Activated naive CD4-positive, alpha-beta T cell treated with anti-CD3 and anti-CD28 coated beads for 36 hours (primary cell): ENCODE measurements at regions not wholly inside any gene's neighbourhood (a gene's known extent, or its start where the extent isn't known, plus 50 kb on each side); places are given as distances from the start of the nearest gene placed in this dataset.

Experiments
- CTCF ChIA-PET: fragments of 350-600 bp; sonication (Branson Sonifier 250); formaldehyde crosslinking; loops from one replicate; lab custom pipeline; 2021; ENCODE audit warnings: antibody characterized with exemption; lab: Charles Lee
- DNase-seq: peaks from one replicate; pipeline ENCODE4 v3.0.0-alpha.2; 2020
- H3K27ac Mint-ChIP-seq: one replicate; pipeline ENCODE4 v1.8.0; 2021; ENCODE audit warnings: mild to moderate bottlenecking, mixed read lengths
- H3K27me3 Mint-ChIP-seq: one replicate; pipeline ENCODE4 v1.8.0; 2021; ENCODE audit warnings: low read depth, mixed read lengths
- H3K36me3 Mint-ChIP-seq: one replicate; pipeline ENCODE4 v1.8.0; 2021; ENCODE audit warnings: low read depth, mixed read lengths
- H3K4me1 Mint-ChIP-seq: one replicate; pipeline ENCODE4 v1.8.0; 2021; ENCODE audit warnings: low read depth, mixed read lengths
- H3K4me3 Mint-ChIP-seq: one replicate; pipeline ENCODE4 v1.8.0; 2021; ENCODE audit warnings: mild to moderate bottlenecking, moderate library complexity, mixed read lengths
- H3K9me3 Mint-ChIP-seq: one replicate; pipeline ENCODE4 v1.8.0; 2021; ENCODE audit warnings: mixed read lengths
- intact Hi-C: fragments of 100-400 bp; cut with micrococcal nuclease; formaldehyde crosslinking; loops from one replicate; pipeline ENCODE4 v1.15.1; 2023

DNA sequence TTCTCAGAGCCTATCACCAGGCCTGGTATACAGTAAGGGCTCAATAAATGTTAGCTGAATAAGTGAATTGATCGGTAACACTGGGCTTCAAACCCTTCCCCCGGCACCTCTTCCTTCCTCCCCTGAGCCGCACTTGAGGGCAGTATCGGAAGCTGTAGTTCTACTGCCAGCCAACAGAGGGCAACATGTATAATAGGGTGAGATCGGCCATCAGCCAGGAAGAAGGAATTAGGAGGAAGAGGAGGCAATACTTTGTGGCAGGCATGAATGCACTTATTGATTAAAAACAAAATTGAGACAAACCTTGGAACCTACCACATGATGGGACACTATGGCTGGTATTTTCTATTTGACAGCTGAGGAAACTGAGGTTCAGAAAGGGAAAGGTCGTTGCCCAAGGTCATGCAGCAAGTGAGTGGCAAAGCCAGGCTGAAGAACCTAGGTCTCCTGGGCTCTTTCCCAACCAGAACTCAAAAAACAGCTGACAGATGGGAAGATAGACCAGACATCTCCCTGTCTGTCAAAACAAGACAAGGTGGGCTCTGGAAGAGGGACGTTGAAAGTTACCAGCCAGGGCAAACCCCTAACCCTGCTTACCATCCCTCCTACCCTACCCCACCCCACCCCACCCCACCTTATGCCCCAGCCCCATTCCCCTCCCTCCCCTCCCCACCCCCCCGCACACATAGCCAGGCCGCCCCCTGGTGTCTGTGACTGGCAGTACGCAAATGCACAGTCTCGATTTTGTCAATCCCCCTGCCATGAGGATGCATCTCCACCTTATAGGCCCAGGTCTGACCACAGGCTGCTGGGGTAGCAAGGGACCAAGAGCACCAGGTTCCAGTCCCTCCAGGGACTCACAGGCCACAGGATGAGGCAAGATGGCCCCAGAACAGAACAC lies 107.3 kb upstream of the RUNX3 start:
- no peak overlapping the region for H3K27ac Mint-ChIP-seq
- CTCF ChIA-PET = interaction anchor here (0.7 to 8.1 kb wide), 35 partner anchors 8 to 269 kb away, joined by 3 to 144 read pairs (median 7); partner anchors contain the start of gene RUNX3
- H3K4me1 Mint-ChIP-seq = peaks cover 28% of the 10 kb centered on the region
- no peaks in the 10 kb centered on the region for H3K9me3 Mint-ChIP-seq
- no peaks in the 10 kb centered on the region for H3K36me3 Mint-ChIP-seq
- intact Hi-C loops = loop anchor here (1.0 to 10.0 kb wide), 6 partner anchors 64 to 553 kb away; partner anchors contain the start of genes CLIC4 and RUNX3
- H3K4me3 Mint-ChIP-seq = no peak overlapping the region
- H3K27me3 Mint-ChIP-seq = no peaks in the 10 kb centered on the region
- DNase-seq = peak; percentile 82

GRCh38 chr1:25036117-25036546 lies 106.1 kb upstream of the RUNX3 start:
- DNase-seq = peak; percentile 2
- intact Hi-C loops = loop anchor here (10.0 kb wide), 2 partner anchors 291 to 551 kb away; partner anchors contain the start of gene CLIC4
- Mint-ChIP-seq H3K4me1 (peaks cover 41% of the 10 kb centered on the region), H3K27ac (no peak overlapping the region), H3K4me3 (no peak overlapping the region), H3K9me3 (no peaks in the 10 kb centered on the region), H3K27me3 (no peaks in the 10 kb centered on the region), H3K36me3 (no peaks in the 10 kb centered on the region)
- CTCF ChIA-PET = interaction anchor here (0.6 to 8.1 kb wide), 27 partner anchors 10 to 335 kb away, joined by 3 to 144 read pairs (median 10); partner anchors contain the start of gene RUNX3

DNA sequence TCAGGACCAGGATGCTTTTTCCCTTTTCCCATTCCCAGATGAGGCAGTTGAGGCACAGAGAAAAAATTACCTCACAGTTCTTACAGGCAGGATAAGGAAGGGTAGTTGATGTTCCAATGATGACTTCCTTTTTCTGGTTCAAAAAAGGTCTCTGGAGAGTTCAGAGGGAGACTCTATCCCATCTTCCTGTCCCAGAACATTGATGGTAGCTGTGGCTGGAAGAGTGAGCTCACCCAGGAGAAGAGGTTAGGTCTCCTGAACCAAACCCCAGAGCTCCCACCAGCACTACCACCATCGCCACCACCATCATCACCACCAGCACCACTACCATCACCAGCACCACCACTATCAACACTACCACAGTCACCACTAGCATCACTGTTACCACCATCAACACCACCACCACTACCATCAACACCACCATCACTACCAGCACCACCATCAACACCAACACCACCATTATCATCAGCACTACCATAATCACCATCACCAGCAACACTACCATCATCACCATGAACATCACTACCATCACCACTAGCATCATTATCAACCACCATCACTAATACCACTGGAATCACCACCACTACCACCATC lies 105.5 kb upstream of the RUNX3 start:
- H3K27ac Mint-ChIP-seq = peak overlapping the region; percentile 39
- CTCF ChIA-PET = interaction anchor here (0.7 to 8.1 kb wide), 12 partner anchors 10 to 188 kb away, joined by 3 to 144 read pairs (median 18); partner anchors contain the start of gene RUNX3
- H3K4me3 Mint-ChIP-seq = no peak overlapping the region
- no peak for DNase-seq
- no peaks in the 10 kb centered on the region for H3K27me3 Mint-ChIP-seq
- no peaks in the 10 kb centered on the region for H3K9me3 Mint-ChIP-seq
- intact Hi-C loops = loop anchor here (10.0 kb wide), 2 partner anchors 291 to 551 kb away; partner anchors contain the start of gene CLIC4
- peaks cover 2% of the 10 kb centered on the region for H3K36me3 Mint-ChIP-seq
- peaks cover 46% of the 10 kb centered on the region for H3K4me1 Mint-ChIP-seq

DNA sequence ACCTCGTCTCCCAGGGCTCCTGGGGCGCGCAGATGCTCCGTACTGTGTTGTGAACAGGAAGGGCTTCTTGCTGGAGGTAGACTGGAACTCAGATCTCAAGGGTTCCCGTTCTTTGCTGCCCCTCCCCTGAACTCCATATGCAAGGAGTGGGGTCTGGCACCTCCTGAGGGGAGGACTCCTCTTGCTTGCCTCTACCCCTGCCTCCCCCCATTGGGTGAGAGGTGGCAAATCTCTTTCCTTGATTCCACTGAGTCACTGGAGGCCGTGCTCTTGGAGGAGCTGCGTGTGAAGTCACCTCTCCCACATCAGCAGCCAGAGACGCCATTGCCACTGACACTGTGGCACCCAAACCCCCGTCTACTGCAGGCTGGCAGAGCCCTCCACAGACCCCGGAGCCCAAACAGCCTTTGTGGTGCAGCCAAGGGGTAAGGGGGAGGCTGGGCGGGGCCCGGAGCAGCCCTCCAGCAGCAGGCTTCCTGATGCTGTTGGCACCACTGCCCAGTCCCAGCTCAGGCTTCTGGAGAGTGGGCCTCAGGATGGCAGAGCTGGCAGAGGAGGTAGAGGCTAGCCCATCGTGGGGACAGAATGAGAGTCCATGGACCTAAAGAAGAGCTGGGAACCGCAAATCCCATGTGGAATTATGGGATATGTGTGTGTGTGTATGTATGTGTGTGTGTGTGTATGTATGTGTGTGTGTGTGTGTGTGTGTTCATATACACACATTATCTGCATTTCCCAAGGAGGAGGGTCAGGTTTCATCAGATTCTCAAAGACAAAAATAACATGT lies 104.9 kb upstream of the RUNX3 start:
- H3K27me3 Mint-ChIP-seq = no peaks in the 10 kb centered on the region
- CTCF ChIA-PET = interaction anchor here (0.6 to 8.1 kb wide), 8 partner anchors 27 to 103 kb away, joined by 3 to 144 read pairs (median 9); partner anchors contain the start of gene RUNX3
- peak overlapping the region; percentile 3 for H3K4me3 Mint-ChIP-seq
- intact Hi-C loops = loop anchor here (5.0 to 10.0 kb wide), 5 partner anchors 290 to 550 kb away; partner anchors contain the start of genes CLIC4 and TMEM50A
- no peak for DNase-seq
- H3K9me3 Mint-ChIP-seq = no peaks in the 10 kb centered on the region
- peaks cover 52% of the 10 kb centered on the region for H3K4me1 Mint-ChIP-seq
- peak overlapping the region; percentile 39 for H3K27ac Mint-ChIP-seq
- peaks cover 2% of the 10 kb centered on the region for H3K36me3 Mint-ChIP-seq

DNA sequence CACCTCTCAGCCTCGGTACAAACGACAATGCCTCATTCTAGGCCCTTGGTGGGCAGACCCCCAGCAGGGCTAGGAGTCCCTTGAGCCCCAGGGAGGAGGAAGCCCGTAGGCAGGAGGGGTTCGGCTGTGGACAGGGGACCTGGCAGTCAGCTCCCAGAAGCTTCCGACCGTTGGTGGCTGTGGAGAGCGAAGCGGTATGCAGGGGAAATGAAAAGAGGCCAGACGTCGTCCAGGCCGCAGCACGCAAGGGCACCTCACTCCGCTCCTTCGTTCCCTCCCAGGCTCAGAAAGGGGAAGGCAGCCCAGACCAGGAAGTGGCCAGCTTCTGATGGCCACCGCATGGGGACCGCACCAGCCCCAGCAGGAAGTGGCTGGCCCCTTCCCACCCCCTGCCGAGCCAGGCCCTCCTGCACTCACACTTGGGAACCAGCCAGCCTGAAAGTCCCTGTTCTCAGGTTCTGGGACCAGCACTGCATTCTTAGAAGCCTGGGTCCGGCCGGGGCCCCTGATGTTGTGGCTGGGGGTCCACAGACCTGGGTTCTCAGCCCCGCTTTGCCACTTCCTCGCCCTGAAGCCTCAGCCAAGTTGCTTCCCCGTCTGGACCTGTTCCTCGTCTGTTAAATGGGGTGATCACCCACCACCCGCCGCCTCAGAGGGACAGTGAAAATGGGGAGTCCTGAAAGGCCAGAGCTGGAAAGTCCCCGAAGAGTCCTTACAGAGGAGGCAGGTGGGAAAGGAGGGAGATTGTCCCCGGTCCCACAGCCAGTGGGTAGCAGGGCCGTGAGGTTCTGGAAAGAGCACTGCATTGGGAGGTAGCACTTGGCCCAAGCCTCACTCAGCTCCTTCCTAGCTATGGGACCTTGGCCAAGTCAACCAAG lies 104.0 kb upstream of the RUNX3 start:
- Mint-ChIP-seq H3K27ac (no peak overlapping the region), H3K27me3 (no peaks in the 10 kb centered on the region), H3K4me1 (peaks cover 61% of the 10 kb centered on the region), H3K9me3 (no peaks in the 10 kb centered on the region), H3K36me3 (peaks cover 2% of the 10 kb centered on the region), H3K4me3 (no peak overlapping the region)
- CTCF ChIA-PET = interaction anchor here (0.6 to 8.1 kb wide), 8 partner anchors 26 to 184 kb away, joined by 3 to 144 read pairs (median 9); partner anchors contain the start of gene RUNX3
- intact Hi-C loops = loop anchor here (5.0 to 10.0 kb wide), 5 partner anchors 289 to 549 kb away; partner anchors contain the start of genes CLIC4 and TMEM50A
- no peak for DNase-seq

DNA sequence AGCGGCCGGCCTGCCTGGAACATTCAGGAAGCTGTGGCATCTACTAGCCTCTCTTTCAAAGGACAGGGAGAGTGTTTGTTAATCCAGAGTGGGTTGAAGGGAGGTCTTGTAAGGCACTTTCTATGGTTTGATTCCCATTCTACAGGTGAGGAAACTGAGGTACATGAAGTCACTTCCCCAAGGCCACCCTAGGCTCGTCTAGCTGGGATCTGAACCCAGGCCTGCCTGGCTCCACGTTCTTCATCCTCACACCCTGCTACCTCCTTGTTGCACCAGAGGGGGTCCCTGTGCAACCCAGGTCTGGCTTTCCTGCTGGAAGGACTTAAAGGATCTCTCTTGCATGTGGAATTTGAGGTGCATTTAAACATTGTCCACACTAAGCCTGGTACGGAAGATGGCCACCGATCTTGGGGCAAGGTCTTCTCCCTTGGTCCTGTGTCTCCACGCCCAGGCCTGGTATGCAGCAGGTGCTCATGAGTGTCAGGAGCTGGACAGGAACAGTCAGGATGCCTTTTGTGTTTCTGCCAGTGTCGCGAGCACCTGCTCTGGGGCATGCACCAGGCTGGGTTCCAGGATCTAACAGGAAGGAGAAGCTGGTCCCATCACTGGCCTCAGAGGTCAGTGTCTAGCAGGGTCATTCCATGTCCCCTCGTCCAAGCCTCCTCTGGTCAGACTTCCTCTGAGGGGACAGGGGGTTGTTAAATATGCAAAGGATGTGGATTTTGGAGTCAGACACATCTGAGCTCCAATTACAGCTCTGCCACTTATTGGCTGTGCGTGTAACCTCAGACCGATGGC lies 103.2 kb upstream of the RUNX3 start:
- peak overlapping the region; percentile 99 for H3K27ac Mint-ChIP-seq
- peaks cover 2% of the 10 kb centered on the region for H3K36me3 Mint-ChIP-seq
- intact Hi-C loops = loop anchor here (5.0 to 10.0 kb wide), 5 partner anchors 288 to 548 kb away; partner anchors contain the start of genes CLIC4 and TMEM50A
- H3K4me1 Mint-ChIP-seq = peaks cover 69% of the 10 kb centered on the region
- H3K27me3 Mint-ChIP-seq = no peaks in the 10 kb centered on the region
- DNase-seq = no peak
- no peaks in the 10 kb centered on the region for H3K9me3 Mint-ChIP-seq
- H3K4me3 Mint-ChIP-seq = peak overlapping the region; percentile 27
- CTCF ChIA-PET = interaction anchor here (0.9 to 8.1 kb wide), 7 partner anchors 9 to 183 kb away, joined by 3 to 144 read pairs (median 7); partner anchors contain the start of gene RUNX3

GRCh38 chr1:25031966-25032667 lies 102.0 kb upstream of the RUNX3 start:
- no peaks in the 10 kb centered on the region for H3K27me3 Mint-ChIP-seq
- intact Hi-C loops = loop anchor here (1.0 to 10.0 kb wide), 11 partner anchors 10 to 547 kb away; partner anchors contain the start of genes CLIC4, RUNX3 and TMEM50A
- DNase-seq = peak; percentile 70
- peak overlapping the region; percentile 99 for H3K27ac Mint-ChIP-seq
- no peaks in the 10 kb centered on the region for H3K9me3 Mint-ChIP-seq
- peak overlapping the region; percentile 81 for H3K4me3 Mint-ChIP-seq
- CTCF ChIA-PET = interaction anchor here (1.1 to 8.1 kb wide), 3 partner anchors 9 to 100 kb away, joined by 6 to 144 read pairs (median 7); partner anchors contain the start of gene RUNX3
- peaks cover 2% of the 10 kb centered on the region for H3K36me3 Mint-ChIP-seq
- peaks cover 75% of the 10 kb centered on the region for H3K4me1 Mint-ChIP-seq

GRCh38 chr1:25031601-25031965 lies 101.5 kb upstream of the RUNX3 start:
- DNase-seq = peak; percentile 89
- intact Hi-C loops = loop anchor here (1.0 to 10.0 kb wide), 11 partner anchors 9 to 547 kb away; partner anchors contain the start of genes CLIC4, RUNX3 and TMEM50A
- Mint-ChIP-seq H3K9me3 (no peaks in the 10 kb centered on the region), H3K27ac (peak overlapping the region; percentile 99), H3K36me3 (peaks cover 2% of the 10 kb centered on the region), H3K4me3 (peak overlapping the region; percentile 81), H3K4me1 (peaks cover 77% of the 10 kb centered on the region), H3K27me3 (no peaks in the 10 kb centered on the region)
- CTCF ChIA-PET = interaction anchor here (1.1 to 8.1 kb wide), 3 partner anchors 9 to 100 kb away, joined by 6 to 144 read pairs (median 7); partner anchors contain the start of gene RUNX3
